Activated CD4-positive, alpha-beta T cell treated with anti-CD3 and anti-CD28 coated beads for 4 hours (primary cell): ENCODE measurements at regions not wholly inside any gene's neighbourhood (a gene's known extent, or its start where the extent isn't known, plus 50 kb on each side); places are given as distances from the start of the nearest gene placed in this dataset.

ENCODE experiments used
- DNase-seq, 2 donors: peaks; one replicate each; pipeline ENCODE4 v3.0.0-alpha.2; 2020

DNA sequence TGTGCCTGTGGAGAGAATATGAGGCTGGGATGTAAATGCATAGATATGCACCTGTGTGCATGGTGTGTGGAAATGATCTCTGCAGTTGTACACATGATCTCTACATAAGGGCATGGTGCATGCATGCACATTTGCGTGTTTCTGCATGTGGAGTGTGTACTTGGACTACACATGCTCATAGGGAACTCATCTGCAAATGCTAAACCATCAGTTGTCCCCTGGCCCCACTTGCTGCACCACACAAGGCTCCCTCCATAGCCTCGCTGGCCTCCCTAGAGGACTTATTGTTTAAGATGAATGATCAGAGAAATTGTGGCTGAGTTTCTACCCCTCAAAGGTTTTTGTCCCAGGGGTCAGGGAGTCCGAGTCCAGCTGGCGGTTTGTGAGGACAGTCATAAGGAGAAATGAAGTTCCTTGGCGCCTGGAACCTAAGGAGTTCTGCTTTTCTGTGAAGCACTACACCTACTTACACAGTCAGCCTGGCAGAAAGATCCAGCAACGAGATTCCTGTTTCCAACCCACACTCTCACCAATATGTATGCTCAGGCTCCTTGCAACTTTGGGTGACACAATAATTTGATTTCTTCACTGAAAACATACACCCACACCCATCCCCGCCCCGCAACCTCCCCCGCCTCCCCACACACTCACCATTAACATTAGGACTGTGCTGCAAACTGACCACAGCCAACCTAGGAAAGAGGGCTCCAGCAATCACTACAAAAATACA is 79.9 kb upstream of the CPEB4 start:
- no peak for DNase-seq

DNA sequence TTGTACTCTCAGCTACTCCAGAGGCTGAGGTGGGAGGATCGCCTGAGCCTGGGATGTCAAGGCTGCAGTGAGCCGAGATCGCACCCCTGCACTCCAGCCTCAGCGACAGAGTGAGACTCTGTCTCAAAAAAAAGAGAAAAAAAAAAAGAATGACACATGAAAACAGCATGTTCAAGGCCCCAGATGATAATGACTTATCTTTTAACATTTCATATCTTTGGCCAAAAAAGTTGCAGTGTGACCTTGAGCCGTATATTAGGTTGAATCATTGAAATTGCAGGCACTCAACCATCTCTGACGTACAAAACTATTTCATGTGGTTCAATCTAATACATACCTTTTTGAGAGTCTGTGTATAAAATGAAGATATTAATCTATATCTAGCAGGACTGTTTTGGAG is 79.1 kb upstream of the CPEB4 start:
- no peak for DNase-seq

DNA sequence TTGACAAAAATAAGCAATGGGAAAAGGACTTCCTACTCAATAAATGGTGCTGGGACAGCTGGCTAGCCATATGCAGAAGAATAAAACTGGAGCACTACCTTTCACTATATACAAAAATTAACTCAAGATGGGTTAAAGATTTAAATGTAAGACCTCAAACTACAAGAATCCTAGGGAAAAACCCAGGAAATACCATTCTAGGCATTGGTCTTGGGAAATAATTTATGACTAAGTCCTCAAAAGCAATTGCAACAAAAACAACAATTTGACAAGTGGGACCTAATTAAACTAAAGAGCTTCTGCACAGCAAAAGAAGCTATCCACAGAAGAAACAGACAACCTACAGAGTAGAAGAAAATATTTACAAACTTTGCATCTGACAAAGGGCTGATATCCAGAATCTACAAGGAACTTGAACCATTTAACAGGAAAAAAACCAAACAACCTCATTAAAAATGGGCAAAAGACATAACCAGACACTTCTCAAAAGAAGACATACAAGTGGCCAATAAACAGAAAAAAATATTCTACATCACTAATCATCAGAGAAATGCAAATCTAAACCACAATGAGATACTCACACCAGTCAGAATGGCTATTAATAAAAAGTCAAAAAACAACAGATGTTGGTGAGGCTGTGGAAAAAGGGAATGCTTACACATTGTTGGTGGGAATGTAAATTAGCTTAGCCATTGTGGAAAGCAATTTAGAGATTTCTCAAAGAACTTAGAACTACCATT is 75.2 kb upstream of the CPEB4 start:
- DNase-seq: no peak

DNA sequence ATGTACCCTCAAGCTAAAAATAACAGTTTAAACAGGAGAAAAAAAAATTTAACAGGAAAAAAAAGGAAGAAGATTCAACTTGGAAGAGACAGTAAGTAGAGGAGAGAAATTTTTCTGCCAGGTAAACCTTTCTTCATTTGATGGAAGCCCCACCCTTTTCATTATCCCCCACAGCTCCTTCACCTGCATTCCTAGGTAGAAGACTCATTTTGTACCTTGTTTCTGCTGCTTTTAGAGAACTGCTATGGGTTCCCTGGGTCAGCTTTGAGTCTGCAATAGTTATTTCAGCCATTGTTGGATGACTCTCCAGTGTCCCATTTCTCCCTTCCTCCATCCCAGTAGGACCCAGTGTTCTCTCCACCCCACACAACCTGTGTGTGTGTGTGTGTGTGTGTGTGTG is 74.1 kb upstream of the CPEB4 start:
- DNase-seq: no peak

DNA sequence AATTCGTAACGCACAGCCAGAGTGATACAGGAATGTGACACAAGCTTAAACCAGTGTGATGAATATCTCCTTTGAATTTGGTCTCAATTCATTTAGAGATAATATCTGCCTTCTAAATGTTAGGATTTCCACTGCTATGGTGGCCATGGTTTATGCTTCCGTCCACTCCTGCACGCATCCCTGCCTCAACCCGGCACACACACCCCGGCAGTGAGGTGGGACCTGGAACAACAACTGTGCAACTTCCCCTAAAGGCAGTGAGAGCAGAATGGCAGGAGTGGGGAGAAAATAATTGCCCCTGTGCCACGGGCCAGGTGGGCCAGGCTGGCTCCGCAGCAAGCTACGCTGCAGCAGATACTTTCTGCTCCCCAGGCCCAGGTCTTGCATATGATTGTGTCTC is 72.6 kb upstream of the CPEB4 start:
- DNase-seq: no peak

DNA sequence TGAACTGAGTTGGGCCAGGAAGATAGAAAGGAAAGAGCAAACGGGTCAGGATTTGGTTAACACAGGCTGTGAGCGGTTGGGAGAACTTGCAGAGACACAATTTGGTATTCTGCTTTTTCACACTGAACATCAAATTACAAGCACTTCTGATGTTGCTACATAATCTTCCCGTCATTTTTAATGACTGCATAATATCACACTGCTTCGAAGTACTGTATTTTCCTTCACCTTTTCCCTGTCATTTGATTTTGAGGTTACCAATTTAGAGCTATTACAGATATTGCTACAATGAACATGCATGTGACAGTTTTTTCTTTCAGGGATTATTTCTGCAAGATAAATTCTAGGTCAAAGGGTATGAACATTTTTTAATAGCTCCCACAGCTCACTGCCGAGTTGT is 71.4 kb upstream of the CPEB4 start:
- DNase-seq: no peak

DNA sequence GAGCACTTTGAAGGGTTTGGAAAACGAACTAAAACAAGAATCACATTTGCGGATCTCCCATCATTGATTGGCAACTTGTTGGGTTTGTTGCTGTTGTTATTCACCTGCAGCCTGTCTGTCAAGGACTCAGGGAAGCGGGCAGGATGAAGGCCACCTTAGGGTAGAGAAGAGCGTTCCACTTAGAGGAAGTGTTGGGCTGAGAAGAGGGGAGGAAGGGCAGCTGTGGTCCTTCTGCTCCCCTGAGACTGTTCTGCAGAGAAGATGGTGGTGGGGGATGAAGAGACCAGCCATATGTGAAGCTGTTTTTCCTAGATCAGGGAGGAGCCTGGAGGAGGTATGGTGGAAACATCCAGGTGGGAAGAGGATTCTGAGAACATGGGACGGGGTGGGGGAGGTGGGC is 70.6 kb upstream of the CPEB4 start:
- no peak for DNase-seq

DNA sequence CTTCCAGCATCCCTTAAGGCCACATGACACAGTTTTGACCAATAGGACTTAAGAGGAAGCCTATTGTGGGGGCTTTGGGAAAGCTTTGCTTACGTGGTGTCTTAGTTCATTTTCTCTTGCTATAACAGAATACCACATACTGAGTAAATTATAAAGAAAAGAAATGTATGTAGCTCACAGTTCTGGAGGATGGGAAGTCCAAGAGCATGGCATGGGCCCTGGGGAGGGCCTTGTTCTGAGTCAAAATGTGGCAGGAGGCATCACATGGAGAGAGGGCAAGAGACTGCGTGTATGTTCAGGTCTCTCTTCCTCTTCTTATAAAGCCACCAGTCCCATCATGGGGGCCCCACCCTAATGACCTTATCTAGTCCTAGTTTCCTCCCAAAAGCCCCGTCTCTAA is 68.6 kb upstream of the CPEB4 start:
- DNase-seq: no peak

DNA sequence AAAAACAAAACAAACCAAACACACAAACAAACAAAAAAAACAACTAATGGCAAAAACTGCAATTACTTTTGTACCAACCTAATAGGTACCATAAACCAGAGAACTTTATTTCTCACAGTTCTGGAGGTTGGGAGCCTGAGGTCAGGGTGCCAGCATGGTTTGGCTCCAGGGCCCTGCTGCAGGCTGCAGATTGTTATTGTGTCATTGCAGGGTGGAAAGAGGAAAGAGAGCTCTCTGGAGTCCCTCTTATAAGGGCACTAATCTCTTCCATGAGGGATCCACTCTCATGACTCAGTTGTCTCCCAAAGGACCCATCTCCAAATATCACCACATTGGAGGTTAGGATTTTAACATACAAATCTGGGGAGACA is 64.9 kb upstream of the CPEB4 start:
- no peak for DNase-seq

DNA sequence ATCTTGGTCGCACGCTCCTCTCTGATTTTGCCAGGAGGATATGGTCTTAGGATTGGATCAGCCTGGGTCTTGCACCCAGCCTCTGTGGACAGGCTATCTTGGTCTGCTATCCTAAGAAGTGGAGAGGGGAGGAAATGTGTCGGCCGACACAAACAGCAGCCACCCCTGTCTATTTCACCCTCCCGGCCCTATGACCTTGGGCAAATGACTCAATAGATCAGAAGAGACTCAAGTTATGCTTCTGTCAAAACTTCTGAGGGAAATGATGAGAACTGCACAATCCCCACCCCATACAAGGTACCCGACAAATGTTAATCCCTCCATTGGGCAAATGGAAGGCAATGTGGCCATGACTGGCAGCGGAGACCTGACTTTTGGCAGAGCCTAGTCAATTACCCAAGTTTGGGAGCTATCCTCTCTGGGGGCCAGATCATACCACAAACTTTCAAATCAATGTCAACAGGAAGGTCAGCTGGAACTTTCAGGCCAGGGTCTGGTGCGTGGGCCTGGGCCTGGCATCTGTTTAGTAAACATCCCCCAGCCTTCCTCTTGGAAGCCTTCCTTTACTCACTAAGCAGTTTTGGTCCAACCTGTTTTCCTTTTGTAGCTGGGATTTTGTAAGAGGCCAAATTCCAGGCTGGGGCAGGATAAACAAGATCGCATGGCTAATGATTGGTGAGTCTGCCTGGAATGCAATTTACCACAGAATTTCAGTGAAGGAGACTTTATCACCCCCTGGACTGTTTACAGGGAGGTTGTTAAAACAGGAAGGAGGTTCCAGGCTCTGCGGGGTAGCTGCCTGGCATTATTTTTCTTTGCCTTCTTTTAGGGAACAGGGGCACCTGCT is 64.2 kb upstream of the CPEB4 start:
- DNase-seq: no peak

DNA sequence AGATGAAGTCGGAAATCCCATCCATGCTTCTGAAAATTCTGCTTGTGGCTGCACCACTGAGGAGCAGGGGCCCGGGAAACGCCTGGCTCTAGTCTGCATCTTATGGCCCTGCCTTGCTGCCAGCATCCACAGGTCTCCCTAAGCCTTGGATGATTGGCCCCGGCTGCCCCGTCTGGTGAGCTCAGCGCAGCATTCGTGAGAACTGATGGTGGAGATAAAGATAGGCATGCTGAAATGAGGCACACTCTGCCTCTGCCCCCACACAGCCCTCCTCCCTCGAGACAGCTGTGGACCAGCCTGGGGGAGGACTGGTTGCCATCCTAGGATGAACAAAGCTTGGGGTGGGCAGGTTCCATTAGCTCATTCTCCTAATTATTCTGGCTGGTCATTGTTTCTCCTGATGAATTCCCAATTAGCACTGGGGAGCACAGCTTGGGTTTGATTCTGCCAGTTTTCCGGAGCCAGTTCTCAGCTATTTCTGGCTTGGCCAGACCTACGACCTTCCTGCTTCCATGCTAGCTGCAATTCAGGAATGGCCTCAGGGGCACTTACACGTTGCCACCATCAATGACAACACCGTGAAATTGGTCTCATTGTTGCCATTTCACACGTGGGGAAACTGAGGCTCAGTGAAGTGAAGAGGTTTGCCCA is 62.8 kb upstream of the CPEB4 start:
- no peak for DNase-seq

DNA sequence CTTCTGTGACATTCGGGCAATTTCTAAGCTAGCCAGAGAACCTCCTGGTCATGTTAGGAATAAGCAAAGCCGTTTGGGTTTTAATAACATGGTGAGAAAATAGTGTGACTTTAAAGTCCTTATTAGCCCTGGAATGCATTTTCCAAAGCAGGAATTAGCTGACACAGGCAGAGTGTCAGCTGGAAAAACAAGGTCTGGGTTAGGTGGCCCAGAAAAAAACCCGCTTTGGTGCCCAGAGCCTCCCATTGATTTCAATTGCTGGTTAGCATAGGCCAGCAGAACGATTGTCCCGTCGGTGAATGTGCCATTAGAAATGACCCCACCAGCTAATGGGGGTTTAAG is 62.1 kb upstream of the CPEB4 start:
- DNase-seq: no peak

DNA sequence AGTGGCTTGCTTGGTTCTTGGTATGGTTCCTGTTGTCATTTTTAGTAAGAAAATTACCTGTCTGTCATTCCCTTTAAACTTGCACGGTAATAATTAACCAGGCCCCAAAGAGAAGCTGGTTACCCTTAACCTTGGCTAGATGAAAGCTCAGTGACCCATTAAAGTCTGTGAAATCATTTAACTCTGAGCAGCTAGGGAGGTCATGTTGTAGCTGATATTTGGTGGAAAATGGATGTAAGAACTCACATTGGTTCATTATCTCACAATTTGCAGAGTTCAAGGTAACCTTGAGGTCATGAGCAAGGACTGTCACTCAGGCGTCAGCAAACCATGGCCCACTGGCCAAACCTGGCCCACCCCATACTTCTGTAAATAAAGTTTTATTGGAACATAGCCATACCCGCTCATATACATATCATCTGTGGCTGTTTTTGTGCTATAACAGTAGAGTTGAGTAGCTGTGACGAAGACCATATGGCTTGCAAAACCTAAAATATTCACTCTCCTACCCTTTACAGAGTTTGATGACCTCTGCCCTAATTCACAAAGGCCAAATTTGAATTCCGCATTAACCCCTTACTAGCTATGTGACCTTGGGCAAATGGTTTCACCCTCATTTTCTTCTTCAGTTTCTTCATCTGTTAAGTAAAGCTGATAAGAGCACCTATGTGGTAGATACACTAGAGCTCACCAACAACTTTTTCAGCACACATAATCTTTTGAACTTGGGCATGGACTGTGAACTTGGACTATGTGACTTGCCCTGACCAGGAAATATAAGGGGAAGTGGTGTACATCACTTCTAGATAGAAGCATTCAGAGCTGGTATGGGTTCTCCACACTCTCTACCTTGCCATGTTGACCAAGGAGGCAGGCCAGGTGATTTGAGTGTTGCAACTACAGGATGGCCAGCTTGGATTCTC is 61.5 kb upstream of the CPEB4 start:
- DNase-seq: no peak

DNA sequence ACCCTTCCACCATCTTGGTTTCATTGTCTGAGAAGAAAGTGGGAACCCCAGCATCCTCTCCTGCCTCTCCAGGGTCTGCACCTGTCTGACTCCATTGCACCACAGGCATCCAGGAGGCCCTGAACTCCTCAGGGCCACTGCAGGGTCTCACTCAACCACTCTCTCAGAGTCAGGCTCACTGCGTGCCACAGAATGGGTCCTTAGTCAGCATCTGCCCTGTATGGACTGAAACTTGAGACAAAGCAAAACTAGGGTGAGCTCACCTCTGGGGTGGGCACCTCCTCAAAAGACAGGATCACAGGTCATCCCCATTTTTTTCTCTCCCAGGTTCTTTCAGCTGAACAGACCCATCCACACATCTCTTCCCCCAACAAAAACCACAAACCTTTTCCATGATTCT is 59.2 kb upstream of the CPEB4 start:
- DNase-seq: no peak

DNA sequence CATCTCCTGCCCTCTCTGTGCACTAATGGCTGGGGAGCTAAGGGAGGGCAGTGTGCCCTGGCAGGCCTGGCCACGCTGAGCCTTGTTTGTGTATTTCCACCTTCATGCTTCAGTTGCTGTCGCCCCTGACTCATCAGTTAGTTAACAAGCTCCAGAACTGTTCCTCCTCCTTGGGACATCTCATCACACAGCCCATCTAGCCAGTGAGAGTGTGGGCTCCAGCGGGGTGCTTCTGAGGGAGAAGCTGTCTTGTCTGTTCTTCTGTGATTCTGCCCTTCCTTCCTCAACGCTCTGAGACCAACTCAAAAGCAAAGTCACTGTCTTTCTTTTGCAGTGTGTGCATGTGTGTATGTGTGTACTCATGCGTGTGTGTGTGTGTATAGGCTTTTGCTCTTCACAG is 58.3 kb upstream of the CPEB4 start:
- no peak for DNase-seq

DNA sequence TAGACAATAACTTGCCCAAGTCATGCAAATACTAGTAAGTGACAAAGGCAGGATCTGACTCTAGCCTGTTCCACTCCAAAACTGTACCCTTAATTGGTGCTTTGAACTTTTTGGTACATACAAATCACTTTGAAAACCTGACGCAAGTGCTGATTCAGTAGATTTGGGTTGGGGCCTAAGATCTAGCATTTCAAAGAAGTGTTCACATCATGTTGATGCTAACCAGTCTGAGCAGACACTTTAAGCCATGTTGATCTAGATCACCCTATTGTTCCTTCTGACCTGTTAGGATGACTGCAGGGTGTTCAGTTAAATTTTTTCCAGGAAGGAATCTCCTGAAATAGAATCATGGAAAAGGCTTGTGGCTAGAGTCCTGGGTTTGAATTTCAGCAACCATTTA is 57.7 kb upstream of the CPEB4 start:
- DNase-seq: no peak

DNA sequence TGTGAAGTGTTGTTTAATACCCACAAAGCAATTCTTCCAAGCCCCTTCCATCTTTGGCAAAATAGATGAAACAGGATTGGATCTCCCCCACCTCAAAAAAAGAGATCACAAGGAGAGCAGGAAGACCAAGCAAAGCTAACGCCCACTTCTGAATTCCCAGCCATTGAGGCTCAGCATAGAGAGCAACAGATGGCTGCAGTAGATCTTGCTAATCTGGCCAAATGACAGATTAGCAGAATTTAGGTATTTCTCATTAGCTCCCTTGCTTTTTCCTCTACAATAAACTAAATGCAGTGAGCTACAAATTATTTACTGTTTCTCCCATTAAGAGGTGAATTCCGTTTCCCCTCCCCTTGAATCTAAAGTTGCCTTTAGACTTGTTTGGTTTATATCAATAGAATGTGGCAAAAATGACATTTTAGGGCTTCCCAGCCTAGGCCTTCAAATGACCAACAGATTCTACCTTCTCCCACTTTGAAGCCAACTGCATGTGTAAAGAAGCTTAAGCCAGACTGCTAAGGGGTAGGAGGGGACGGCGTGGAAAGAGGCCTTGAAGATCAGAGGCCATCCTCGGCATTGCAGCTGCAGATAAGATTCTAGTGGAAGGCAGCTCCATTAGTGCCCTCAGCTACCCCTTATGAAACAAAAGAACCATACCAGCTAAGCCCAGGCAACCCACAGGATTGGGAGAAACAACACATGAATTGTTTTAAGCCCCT is 56.8 kb upstream of the CPEB4 start:
- DNase-seq: no peak

DNA sequence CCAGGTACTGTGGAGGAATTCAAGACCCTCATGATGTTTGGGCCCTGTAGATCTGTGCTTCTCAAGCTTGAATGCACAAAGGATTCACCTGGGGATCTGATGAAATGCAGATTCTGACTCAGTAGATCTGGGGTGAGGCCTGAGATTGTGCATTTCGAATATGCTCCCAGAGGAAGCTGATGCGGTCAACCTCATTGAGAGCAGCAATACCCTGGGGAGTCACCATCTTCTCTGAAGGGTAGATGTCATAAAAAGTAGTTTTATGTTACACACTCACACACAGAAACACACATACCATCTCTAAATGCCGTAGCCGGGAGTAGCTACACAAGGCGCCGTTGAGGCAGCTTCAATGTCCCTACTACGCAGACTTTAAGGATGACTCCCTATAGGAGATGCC is 55.8 kb upstream of the CPEB4 start:
- no peak for DNase-seq

DNA sequence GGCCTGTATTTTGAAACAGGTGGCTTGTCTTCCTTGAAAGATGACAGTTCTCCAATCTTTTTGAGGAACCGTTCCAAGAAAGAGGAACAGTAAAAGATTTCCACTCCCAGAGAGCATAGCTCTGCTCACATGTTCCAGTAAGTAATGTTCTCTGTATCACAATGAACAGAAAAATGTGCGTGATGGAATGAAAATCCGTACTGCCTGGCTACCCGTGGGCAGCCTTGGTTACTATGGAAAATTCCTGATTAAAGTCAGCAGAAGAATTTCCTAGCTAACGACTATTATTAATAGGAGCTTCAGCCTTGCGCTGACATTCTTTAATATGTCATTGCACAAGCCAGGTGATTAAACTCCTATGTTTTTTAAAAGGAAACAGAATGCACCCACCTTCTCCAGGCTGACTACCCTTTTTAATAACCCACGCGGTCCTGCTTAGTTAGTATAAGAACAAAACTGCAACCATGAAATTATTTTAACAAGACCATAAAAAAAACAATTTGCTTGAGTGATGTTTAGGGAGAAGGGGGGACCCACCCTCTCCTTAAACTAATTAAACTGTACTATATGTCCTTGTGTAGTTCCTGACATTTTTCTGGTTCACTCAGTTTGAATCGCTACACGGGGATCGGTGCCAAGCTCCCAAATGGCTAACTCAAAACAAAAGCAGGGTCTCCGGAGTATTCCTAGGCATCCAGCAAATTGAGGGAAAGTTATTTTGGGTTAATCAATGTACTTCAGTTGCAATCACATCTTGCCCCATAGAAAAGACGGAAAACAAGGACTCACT is 54.8 kb upstream of the CPEB4 start:
- no peak for DNase-seq

DNA sequence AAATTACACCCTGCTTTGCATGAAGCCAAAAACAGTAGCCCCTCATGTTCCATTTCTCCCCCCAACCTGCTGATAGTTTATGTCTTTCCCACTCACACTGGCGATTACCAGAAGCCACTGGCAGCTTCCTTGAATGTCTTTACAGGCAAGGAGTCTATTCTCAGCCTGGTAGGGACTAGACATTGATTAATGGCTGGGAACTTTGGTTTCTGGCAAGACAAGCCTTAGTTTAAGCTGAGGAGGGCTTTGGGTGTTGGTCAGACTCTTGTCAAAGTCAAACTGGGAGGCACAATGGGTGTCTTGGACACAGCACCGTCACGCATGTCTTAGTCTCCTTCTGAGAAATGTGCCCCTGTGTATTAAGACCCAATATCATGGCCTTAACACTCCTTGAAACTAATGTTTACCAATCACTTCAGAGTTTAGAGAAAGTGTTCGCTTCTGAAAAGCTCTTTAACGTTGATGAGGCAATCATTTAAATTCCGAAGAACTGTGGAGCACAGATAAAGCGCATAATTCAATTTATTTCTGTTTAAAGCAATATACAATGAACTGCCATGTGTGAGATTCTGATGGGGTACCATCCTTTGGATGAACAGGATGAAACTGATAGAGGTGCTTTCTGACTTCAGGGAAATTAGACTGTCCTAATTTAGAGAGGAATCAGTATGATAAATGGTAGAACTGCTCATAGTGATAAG is 53.9 kb upstream of the CPEB4 start:
- DNase-seq: no peak
